ENCODE measurements at regions not wholly inside any gene's neighbourhood (a gene's known extent, or its start where the extent isn't known, plus 50 kb on each side); places are given as distances from the start of the nearest gene placed in this dataset.

GRCh38 chr16:60563166-60563565 is 1473.1 kb downstream of the CDH8 start:
- no peaks in the 10 kb centered on the region for H3K79me2 ChIP-seq (ENCODE audit: insufficient read depth)
- no peak overlapping the region for H3K9ac ChIP-seq
- H3K9me2 ChIP-seq (ENCODE audit: insufficient read depth), result no peaks in the 10 kb centered on the region
- no peak overlapping the region for H3K4me2 ChIP-seq (ENCODE audit: unreplicated experiment)
- H3K4me3 ChIP-seq, result no peak overlapping the region
- no peaks in the 10 kb centered on the region for H4K20me1 ChIP-seq (ENCODE audit: insufficient read depth)
- no peaks in the 10 kb centered on the region for H3K27me3 ChIP-seq (replicated peaks; ENCODE audit: insufficient read depth)
- no peaks in the 10 kb centered on the region for H3K4me1 ChIP-seq (ENCODE audit: insufficient read depth)
- H3K27ac ChIP-seq, result no peak overlapping the region
- H3K36me3 ChIP-seq (ENCODE audit: low read depth), result no peaks in the 10 kb centered on the region
- H2AFZ ChIP-seq, result no peak overlapping the region
- no peaks in the 10 kb centered on the region for H3K9me3 ChIP-seq (ENCODE audit: low read depth)
- TF ChIP-seq EZH2 (IDR thresholded peaks at IDR 0.05; ENCODE audit: insufficient read depth, poor library complexity, severe bottlenecking), result no peak
- no peak for TF ChIP-seq EZH2phosphoT487 (IDR thresholded peaks at IDR 0.05; ENCODE audit: insufficient read depth, low read depth)
- no peaks in the 10 kb centered on the region for H3F3A ChIP-seq (ENCODE audit: insufficient read depth)
- in situ Hi-C loops (cut with MboI), result no loop called here
- no peak for DNase-seq

DNA sequence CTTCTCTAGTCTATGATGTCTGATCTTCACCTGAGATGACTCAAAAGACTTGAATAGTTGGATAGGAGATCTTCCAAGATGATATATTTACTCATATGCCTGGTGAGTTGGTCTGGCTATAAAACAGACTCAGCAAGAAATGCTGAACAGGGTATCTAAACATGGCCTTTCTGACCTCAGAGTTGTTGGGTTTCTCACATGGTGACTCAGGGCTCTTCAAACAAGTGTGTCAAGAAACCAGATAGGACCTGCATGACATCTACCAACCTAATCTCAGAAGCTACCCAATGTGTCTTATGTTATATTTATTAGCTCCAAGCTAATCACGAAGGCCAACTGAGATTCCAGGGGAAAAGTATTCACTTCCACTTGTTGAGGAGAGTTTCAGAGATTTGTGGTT is 1477.3 kb downstream of the CDH8 start:
- H2AFZ ChIP-seq, result no peak overlapping the region
- no peaks in the 10 kb centered on the region for H3K27me3 ChIP-seq (replicated peaks; ENCODE audit: insufficient read depth)
- no peaks in the 10 kb centered on the region for H3K9me2 ChIP-seq (ENCODE audit: insufficient read depth)
- in situ Hi-C loops (cut with MboI), result no loop called here
- H3K4me1 ChIP-seq (ENCODE audit: insufficient read depth), result no peaks in the 10 kb centered on the region
- no peak overlapping the region for H3K9ac ChIP-seq
- whole genome bisulfite sequencing, 2 experiments (ENCODE audit: low coverage in 1 of 2, low lambda C conversion rate in 2 of 2, missing lambda C conversion rate in 2 of 2), result 4% methylated on average over 1 of the region's 1 CpG
- H3K27ac ChIP-seq, result no peak overlapping the region
- no peaks in the 10 kb centered on the region for H4K20me1 ChIP-seq (ENCODE audit: insufficient read depth)
- TF ChIP-seq EZH2 (IDR thresholded peaks at IDR 0.05; ENCODE audit: insufficient read depth, poor library complexity, severe bottlenecking), result no peak
- TF ChIP-seq EZH2phosphoT487 (IDR thresholded peaks at IDR 0.05; ENCODE audit: insufficient read depth, low read depth), result no peak
- no peaks in the 10 kb centered on the region for H3K79me2 ChIP-seq (ENCODE audit: insufficient read depth)
- no peak overlapping the region for H3K4me3 ChIP-seq
- DNase-seq, result no peak
- H3K9me3 ChIP-seq (ENCODE audit: low read depth), result no peaks in the 10 kb centered on the region
- H3K4me2 ChIP-seq (ENCODE audit: unreplicated experiment), result no peak overlapping the region
- H3K36me3 ChIP-seq (ENCODE audit: low read depth), result no peaks in the 10 kb centered on the region
- no peaks in the 10 kb centered on the region for H3F3A ChIP-seq (ENCODE audit: insufficient read depth)

DNA sequence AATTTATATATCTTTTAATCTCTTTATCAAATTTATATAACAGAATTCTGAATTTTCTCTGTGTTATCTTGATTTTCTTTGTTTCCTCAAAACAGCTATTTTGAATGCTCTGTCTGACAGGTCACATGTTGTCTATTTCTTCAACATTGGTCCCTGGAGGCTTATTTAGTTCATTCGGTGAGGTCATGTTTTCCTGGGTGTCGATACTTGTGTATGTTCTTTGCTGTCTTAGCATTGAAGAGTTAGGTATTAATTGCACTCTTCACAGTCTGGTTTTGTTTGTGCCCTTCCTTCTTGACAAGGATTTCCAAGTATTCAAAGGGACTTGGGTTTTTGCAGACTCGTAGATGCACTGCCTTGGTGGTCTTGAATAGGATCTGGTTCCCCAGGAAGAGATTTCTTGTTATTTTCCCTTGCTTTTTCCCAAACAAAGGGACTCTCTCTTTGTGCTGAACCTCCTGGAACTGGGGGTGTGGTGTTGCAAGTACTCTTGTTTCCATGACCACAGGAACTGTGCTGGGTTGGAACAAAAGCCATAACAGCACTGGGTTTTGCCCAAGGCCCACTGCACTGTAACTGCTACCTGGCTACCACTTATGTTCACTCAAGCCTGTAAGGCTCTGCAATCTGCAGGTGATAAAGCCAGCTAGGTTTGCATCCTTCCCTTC is 1483.0 kb downstream of the CDH8 start:
- H3K36me3 ChIP-seq (ENCODE audit: low read depth), result no peaks in the 10 kb centered on the region
- no peaks in the 10 kb centered on the region for H3K9me2 ChIP-seq (ENCODE audit: insufficient read depth)
- no peaks in the 10 kb centered on the region for H4K20me1 ChIP-seq (ENCODE audit: insufficient read depth)
- H3K27me3 ChIP-seq (replicated peaks; ENCODE audit: insufficient read depth), result no peaks in the 10 kb centered on the region
- H3K27ac ChIP-seq, result no peak overlapping the region
- no peaks in the 10 kb centered on the region for H3K4me1 ChIP-seq (ENCODE audit: insufficient read depth)
- no peak overlapping the region for H2AFZ ChIP-seq
- no peak overlapping the region for H3K9ac ChIP-seq
- 40 to 46% methylated on average over 3 of the region's 3 CpGs for WGBS, 2 experiments (ENCODE audit: low coverage in 1 of 2, low lambda C conversion rate in 2 of 2, missing lambda C conversion rate in 2 of 2)
- H3K4me2 ChIP-seq (ENCODE audit: unreplicated experiment), result no peak overlapping the region
- H3K9me3 ChIP-seq (ENCODE audit: low read depth), result peaks cover 3% of the 10 kb centered on the region
- no peak overlapping the region for H3K4me3 ChIP-seq
- no peak for DNase-seq
- no peak for TF ChIP-seq EZH2 (IDR thresholded peaks at IDR 0.05; ENCODE audit: insufficient read depth, poor library complexity, severe bottlenecking)
- no peak for TF ChIP-seq EZH2phosphoT487 (IDR thresholded peaks at IDR 0.05; ENCODE audit: insufficient read depth, low read depth)
- in situ Hi-C loops (cut with MboI), result no loop called here
- no peaks in the 10 kb centered on the region for H3F3A ChIP-seq (ENCODE audit: insufficient read depth)
- no peaks in the 10 kb centered on the region for H3K79me2 ChIP-seq (ENCODE audit: insufficient read depth)

GRCh38 chr16:60541535-60541934 is 1494.7 kb downstream of the CDH8 start:
- in situ Hi-C loops (cut with MboI), result no loop called here
- H3K4me3 ChIP-seq, result no peak overlapping the region
- WGBS, 2 experiments (ENCODE audit: low coverage in 1 of 2, low lambda C conversion rate in 2 of 2, missing lambda C conversion rate in 2 of 2), result 2 to 4% methylated on average over 1 of the region's 1 CpG
- H3K27ac ChIP-seq, result no peak overlapping the region
- H3K36me3 ChIP-seq (ENCODE audit: low read depth), result no peaks in the 10 kb centered on the region
- H3K4me2 ChIP-seq (ENCODE audit: unreplicated experiment), result no peak overlapping the region
- H3K79me2 ChIP-seq (ENCODE audit: insufficient read depth), result no peaks in the 10 kb centered on the region
- no peak overlapping the region for H3K9ac ChIP-seq
- no peaks in the 10 kb centered on the region for H3K9me3 ChIP-seq (ENCODE audit: low read depth)
- H3K9me2 ChIP-seq (ENCODE audit: insufficient read depth), result no peaks in the 10 kb centered on the region
- H3F3A ChIP-seq (ENCODE audit: insufficient read depth), result no peaks in the 10 kb centered on the region
- no peaks in the 10 kb centered on the region for H3K27me3 ChIP-seq (replicated peaks; ENCODE audit: insufficient read depth)
- H3K4me1 ChIP-seq (ENCODE audit: insufficient read depth), result no peaks in the 10 kb centered on the region
- no peak for TF ChIP-seq EZH2phosphoT487 (IDR thresholded peaks at IDR 0.05; ENCODE audit: insufficient read depth, low read depth)
- TF ChIP-seq EZH2 (IDR thresholded peaks at IDR 0.05; ENCODE audit: insufficient read depth, poor library complexity, severe bottlenecking), result no peak
- no peak overlapping the region for H2AFZ ChIP-seq
- no peaks in the 10 kb centered on the region for H4K20me1 ChIP-seq (ENCODE audit: insufficient read depth)
- DNase-seq, result no peak

DNA sequence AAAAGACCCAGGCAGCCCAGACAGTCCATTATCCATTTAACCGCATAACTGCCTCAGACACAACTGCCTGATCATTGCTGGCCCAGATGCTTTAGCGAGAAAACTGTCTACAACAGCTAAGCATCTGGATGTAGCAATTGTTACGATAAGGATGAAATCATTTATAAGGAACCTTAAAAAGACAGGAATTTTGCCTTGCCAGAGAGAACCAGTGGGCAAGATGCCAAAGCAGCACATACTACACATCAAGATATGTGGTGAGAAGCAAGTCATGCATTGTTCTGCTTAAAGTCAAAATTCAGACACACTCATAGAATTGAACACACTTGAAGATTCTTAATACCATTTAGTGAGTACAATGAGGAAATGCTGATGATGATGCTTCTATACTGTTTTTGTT is 1525.3 kb downstream of the CDH8 start:
- Histone ChIP-seq H3K79me2 (ENCODE audit: insufficient read depth) (no peaks in the 10 kb centered on the region), H3K9ac (no peak overlapping the region), H3K4me1 (ENCODE audit: insufficient read depth) (no peaks in the 10 kb centered on the region), H3K4me3 (no peak overlapping the region), H3K4me2 (ENCODE audit: unreplicated experiment) (no peak overlapping the region), H3K9me2 (ENCODE audit: insufficient read depth) (no peaks in the 10 kb centered on the region), H3F3A (ENCODE audit: insufficient read depth) (no peaks in the 10 kb centered on the region), H3K36me3 (ENCODE audit: low read depth) (no peaks in the 10 kb centered on the region), H3K9me3 (ENCODE audit: low read depth) (peaks cover 3% of the 10 kb centered on the region), H2AFZ (no peak overlapping the region), H3K27me3 (replicated peaks; ENCODE audit: insufficient read depth) (no peaks in the 10 kb centered on the region), H3K27ac (no peak overlapping the region), H4K20me1 (ENCODE audit: insufficient read depth) (no peaks in the 10 kb centered on the region)
- in situ Hi-C loops (cut with MboI), result no loop called here
- WGBS, 2 experiments (ENCODE audit: low coverage in 1 of 2, low lambda C conversion rate in 2 of 2, missing lambda C conversion rate in 2 of 2), result 29 to 36% methylated on average over 3 of the region's 3 CpGs
- TF ChIP-seq EZH2 (IDR thresholded peaks at IDR 0.05; ENCODE audit: insufficient read depth, poor library complexity, severe bottlenecking) (no peak), EZH2phosphoT487 (IDR thresholded peaks at IDR 0.05; ENCODE audit: insufficient read depth, low read depth) (no peak)
- no peak for DNase-seq
